SIG-M5 treated with dmso at 0.1 percent for 504 hours (cell line): ENCODE measurements at regions not wholly inside any gene's neighbourhood (a gene's known extent, or its start where the extent isn't known, plus 50 kb on each side); places are given as distances from the start of the nearest gene placed in this dataset.
"Not testable (repeated sequence)": the region's sequence is repeated elsewhere in the genome, so short reads cannot be mapped to it uniquely, and the experiment has no call there.

Experiments used
- DNase-seq: peaks from one replicate; lab custom pipeline; 2025; ENCODE audit not compliant: unreplicated experiment; lab: John Stamatoyannopoulos, UW

DNA sequence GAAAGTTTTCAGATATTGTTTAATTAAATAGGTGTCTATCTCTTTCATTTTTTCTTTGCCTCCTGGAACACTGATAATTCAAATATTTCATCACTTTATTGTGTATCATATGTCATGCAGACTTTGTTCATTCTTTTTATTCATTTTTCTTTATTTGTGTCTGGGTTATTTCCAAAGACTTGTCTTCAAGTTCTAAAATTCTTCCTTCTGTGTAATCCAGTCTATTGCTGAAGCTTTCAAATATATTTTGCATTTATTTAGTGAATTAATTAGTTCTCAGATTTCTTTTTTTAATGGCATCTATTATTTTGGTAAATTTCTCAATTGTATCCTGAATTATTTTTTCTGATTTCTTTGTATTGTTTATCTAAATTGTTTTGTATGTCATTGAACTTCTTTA is 70.1 kb downstream of the ZNF330 start:
- no peak for DNase-seq

DNA sequence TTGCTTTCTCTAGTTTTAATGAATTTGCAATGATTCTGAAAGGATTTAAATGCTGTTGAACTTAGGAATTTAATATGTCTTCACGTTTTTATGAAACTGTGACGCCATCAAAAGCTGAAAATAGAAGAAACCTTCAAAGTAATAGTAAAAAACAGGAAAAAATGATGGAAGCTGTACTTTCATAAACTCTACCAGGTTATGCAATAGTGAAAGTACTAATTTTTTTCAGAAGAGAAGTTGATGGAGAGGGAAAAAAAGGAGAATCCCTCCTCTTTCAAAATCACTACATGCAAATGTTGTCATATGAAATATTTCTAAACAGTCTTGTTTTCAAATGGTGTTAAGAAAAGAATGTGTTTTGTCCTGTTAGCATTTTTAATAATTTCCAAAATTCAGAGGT is 73.6 kb downstream of the ZNF330 start:
- peak; percentile 32 for DNase-seq

- DNase-seq = no peak
Observed at GRCh38 chr4:141301216-141301615, 80.5 kb downstream of the ZNF330 start.

GRCh38 chr4:141302924-141303323 is 82.2 kb downstream of the ZNF330 start:
- no peak for DNase-seq

- no peak for DNase-seq
Observed at GRCh38 chr4:141304346-141304745, 83.7 kb downstream of the ZNF330 start.

DNA sequence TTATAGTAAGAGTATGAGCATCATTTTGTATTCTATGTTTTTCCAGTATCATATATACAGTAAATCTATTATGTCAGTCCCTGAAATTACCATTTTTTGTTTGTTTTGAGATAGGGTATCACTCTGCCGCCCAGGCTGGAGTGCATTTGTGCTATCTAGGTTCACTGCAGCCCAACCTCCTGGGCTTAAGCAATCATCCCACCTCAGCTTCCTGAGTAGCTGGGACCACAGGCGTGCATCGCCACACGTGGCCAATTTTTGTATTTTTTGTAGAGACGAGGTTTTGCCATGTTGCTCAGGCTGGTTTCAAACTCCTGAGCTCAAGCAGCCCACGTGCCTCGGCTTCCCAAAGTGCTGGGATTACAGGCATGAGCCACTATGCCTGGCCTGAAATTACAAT is 85.6 kb downstream of the ZNF330 start:
- DNase-seq = no peak

DNA sequence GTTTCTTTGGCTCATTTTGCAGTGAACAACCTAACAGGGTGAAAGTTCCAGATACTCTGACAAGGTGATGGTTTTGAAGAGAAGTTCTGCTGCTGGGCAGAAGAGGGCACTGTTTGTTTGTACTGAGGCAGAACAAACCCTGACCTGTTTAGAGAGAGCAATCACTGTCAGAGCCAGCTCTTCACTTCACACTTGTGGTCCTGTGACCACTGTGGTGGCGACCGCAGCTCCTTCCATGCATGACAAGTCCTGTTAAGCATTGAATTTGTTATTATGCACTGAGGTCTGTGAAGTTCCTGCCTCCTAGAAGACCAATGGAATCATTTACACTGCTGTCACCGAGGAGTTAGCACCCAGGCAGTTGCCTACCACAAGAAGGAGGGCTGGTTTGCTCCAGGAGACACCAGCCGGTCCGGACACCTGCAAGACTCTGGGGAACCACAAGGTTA is 86.6 kb downstream of the ZNF330 start:
- peak; percentile 61 for DNase-seq

DNA sequence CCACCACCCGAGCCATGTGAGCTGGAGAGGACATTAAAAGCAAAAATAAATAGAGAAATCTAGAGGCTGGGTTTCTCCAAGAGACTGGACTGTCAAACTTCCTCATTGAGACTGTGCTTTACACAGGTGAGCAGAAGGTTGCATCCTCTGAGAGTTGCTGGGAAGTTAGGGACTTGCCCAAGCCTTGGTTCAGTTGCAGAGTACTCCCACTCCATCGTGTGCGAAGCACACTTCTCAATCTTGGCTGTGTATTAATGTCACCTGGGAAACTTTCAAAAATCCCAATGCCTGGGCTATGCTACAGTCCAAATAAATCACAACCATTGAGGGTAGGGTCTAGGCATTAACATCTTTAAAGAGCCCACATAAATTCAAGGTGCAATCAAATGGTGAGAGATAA is 89.2 kb downstream of the ZNF330 start:
- no peak for DNase-seq

- peak; percentile 77 for DNase-seq
Observed at GRCh38 chr4:141311246-141312204, 90.8 kb downstream of the ZNF330 start.

- DNase-seq = no peak
Observed at GRCh38 chr4:141314627-141315026, 93.9 kb downstream of the ZNF330 start.

GRCh38 chr4:141328560-141329173 is 108.0 kb downstream of the ZNF330 start:
- DNase-seq = no peak

DNA sequence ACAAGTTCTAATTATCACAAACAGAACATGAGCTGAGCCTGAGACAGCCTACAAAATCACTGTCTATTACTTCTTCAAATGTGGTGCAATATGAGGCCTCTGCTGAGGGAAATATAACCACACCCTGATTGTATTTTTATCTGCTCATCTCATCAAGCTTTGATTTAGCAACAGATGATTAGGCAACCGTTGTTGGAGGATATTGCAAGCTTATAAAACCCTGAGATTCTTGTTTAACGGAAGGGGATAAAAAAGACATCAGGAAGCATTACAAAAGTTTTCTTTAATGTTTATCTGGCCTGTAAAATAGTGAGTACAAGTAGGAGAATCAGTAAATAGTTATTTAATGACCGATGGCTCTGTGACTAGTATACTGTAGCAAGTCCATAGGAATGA is 108.5 kb downstream of the ZNF330 start:
- DNase-seq = peak; percentile 61

DNA sequence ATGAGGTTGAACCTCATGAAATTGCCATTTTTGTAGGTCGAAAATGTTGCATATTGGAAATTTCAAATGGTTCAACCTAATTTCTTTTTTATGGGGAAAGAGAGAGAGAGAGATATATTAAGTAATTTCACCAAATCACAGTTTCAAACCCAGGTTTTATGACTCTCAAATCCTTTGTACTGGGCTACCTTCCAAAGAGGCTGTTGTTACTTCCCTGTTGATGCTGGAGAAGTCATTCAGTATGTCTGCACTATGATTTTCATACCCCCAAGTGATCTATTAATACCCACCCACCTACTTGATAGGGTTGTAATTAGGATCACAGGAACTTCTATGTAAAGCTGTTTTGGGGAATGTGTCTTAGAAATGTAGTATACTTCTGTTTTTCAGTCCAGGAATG is 109.9 kb downstream of the ZNF330 start:
- no peak for DNase-seq

DNA sequence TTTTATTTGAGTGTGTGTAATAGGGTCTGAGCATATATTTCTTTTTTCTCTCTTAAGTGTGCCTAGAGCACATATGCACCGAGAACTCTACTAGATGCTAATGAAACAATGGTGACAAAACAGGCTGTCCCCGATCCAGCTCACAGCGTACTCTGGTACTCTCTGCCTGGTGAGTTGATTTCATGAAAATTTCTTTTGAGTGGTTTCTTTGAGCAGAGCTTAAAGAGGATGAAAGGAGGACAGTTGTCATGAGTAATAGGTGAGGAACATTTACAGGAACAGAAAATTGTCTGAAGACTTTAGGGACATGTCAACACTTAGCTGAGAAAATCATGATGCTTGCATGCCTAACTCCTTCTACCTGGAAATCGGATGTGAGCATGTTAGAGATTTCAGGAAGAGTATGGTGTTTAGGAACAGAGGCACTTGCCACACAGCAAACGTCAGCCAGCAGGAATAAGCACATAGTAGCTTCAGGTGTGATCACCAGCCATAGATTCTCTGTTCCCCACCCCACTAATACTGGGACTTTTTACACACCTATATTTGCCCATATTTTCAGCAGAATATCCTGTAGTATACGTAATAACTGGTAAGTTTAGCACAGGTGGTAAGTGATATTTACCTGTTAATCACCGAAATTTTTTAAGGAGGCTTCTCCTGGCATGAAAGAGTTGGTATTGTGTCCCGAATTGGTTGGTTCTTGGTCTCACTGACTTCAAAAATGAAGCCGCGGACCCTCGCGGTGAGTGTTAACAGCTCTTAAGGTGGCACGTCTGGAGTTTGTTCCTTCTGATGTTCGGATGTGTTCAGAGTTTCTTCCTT is 111.1 kb downstream of the ZNF330 start:
- DNase-seq = no peak

DNA sequence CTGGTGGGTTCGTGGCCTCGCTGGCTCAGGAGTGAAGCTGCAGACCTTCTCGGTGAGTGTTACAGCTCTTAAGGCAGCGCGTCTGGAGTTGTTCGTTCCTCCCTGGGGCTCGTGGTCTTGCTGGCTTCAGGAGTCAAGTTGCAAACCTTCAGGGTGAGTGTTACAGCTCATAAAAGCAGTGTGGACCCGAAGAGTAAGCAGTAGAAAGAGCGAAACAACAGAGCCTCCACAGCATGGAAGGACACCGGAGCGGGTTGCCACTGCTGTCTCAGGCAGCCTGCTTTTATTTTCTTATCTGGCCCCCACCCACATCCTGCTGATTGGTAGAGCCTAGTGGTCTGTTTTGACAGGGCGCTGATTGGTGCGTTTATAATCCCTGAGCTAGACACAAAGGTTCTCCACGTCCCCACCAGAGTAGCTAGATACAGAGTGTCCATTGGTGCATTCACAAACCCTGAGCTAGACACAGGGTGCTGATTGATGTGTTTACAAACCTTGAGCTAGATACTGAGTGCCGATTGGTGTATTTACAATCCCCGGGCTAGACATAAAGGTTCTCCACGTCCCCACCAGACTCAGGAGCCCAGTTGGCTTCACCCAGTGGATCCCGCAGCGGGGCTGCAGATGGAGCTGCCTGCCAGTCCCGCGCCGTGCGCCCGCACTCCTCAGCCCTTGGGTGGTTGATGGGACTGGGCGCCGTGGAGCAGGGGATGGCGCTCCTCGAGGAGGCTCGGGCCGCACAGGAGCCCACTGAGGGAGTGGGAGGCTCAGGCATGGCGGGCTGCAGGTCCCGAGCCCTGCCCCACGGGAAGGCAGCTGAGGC is 111.9 kb downstream of the ZNF330 start:
- DNase-seq = not testable (repeated sequence)

GRCh38 chr4:141333456-141334230 is 112.9 kb downstream of the ZNF330 start:
- DNase-seq = not testable (repeated sequence)

DNA sequence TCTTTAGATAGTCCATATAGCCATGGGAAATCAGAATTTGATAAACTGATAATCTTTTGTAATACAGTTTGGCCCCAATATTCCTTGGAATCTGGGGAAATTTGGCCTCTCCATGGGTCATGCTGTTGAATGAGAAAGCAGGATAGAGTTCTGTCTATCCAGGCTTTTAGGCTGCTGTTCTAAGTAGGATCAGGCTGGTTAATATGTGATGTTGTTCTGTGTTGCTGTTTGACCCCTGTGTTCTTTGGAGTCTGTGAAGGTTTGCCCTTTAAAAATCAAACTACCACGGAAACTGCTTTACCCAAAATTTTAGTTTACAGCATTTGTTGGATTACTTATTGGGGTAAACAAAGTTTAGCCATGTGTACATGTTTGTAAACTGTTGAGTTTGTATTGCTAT is 114.5 kb downstream of the ZNF330 start:
- DNase-seq = no peak

DNA sequence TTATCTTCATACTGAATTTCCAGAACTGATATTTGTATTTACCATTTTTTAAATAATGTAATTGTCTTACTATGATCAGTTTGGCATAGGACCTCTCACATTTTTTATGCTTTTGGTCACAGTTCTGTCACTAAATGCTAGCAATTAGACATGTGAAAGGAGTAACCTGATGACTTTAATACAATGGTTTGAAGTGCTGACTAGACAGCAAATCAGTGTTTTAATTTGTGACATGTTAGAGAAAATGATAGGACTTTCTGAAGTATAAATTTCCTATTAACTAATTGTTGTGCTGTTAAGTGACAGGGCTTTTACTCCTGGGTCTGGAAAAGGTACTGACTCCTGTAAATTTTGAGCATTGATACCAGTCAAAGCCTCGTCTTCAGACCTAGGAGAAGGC is 117.5 kb downstream of the ZNF330 start:
- DNase-seq = no peak

GRCh38 chr4:141339391-141339790 is 118.7 kb downstream of the ZNF330 start:
- no peak for DNase-seq

GRCh38 chr4:141339966-141340365 is 119.3 kb downstream of the ZNF330 start:
- no peak for DNase-seq
